ENCODE measurements at regions not wholly inside any gene's neighbourhood (a gene's known extent, or its start where the extent isn't known, plus 50 kb on each side); places are given as distances from the start of the nearest gene placed in this dataset.

DNA sequence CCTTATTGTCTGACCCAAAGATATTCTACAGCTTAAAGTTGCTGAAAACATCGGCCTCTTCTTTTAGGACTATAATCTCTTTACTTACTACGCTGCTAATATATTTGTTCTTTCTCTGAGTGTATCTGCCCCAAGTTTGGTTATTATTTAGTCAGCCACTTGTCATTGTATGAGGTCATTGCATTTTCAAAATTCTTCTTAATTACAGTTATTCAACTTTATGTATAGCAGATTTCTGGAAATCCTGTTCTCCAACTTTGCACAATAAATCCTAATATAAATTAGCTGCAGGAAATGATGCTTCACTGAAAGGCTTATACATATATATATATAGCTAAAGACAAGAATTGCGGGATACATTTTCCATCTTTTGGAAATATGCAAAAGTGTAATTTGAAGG, 88.5 kb upstream of the HIVEP1 start:
- FAIRE-seq: no peak

DNA sequence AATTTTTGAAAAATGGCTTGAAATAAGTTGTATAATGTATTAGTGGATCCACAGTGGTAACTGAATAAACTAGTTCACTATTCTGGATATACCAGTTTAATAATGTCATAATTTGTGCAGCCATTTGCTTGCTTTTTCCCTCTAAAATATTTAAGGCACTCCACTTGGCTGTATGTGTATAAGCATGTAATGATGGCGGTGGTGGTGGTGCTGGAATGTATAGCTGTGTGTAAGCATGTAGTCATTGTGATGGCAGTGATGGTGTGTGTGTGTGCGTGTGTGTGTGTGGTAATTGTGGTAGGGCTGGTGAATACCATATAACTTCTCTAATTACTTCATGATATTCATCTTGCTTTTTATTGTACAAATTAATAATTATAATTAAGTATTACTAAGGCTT, 89.2 kb upstream of the HIVEP1 start:
- FAIRE-seq: no peak

DNA sequence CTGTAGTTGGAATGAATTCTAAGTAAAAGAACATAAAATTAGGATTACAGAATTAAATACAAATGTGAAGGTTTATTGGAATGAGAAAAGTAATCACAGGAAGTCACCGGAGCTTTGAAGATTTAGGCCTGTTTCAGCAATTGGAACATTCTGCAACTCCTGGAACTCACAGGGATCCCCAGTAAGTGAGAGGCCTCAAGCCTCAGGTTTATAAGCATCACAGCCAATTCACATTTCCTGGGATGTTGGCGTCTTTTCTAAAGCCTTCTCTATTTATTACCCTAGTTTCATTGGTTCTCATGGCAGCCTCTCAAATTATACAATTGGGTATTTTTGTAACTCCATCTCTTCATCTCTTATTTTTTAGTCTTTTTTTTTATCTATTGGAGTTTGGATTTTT, 90.4 kb upstream of the HIVEP1 start:
- FAIRE-seq: no peak

DNA sequence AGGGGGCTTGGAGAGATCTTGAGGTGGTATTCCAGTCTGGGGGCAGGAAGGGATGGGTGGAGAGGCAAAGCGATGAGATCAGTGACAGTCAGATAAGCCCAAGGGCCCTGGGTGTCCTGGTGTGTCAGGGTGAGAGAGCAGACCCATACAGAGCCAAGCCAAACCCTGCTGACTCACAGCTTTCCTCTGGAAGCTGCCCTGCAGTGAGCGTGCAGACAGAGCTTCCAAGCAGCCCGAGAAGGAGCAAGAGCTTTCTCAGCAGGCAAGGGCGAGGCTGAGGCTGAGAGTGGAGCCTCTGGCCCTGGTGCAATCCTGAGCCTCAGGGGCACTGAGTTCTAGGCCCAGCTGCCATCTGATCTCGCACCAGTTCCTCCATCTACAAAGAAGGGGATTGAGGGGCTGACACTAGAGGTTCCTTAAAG, 91.1 kb upstream of the HIVEP1 start:
- FAIRE-seq: no peak

DNA sequence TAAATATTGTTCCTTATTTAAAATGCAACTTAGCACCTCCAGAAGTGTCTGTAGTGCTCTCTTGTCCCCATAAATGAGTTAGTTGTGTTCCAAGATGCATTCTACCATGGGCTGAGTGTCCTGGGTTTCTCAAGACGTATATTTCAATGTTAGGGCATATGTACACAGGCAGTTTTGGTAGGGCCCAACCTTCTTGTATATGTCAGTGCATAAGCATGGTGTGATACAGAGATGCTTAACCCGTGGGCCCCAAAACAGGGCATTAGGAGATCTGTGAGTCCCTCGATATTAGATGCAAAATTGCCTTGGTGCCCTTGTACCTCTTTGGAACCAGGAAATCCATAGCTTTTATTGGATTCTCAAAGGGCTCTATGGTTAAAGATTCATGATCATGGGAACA, 91.5 kb upstream of the HIVEP1 start:
- FAIRE-seq: no peak

DNA sequence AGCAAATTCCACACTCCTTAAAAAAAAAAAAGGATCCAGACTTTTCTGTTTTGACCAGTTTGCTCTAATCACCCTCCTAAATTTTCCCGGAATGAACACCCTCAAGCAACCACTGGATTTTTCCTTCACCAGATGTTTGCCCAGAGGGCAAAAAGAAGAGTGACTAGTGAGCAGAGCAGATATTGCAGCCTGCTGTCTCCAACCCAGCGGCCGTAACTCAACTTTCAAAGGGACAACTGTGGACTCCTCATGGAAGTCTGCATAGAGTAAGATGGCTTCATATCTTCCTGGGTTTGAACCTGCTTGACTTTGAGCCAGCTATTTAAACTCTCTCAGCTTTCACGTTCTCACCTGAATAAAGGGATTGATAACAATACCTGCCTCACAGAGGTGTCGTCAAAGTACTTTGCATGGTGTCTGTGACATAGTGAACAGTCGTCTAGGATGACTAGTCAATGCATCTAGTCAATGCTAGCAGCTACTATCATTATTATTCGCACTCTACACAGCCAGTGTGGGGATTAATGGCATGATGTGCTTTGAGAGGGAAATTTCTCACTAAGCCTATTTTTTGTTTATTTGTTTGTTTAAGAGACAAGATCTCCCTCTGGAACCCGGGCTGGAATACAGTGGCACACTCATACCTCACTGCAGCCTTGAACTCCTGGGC, 92.2 kb upstream of the HIVEP1 start:
- no peak for FAIRE-seq

DNA sequence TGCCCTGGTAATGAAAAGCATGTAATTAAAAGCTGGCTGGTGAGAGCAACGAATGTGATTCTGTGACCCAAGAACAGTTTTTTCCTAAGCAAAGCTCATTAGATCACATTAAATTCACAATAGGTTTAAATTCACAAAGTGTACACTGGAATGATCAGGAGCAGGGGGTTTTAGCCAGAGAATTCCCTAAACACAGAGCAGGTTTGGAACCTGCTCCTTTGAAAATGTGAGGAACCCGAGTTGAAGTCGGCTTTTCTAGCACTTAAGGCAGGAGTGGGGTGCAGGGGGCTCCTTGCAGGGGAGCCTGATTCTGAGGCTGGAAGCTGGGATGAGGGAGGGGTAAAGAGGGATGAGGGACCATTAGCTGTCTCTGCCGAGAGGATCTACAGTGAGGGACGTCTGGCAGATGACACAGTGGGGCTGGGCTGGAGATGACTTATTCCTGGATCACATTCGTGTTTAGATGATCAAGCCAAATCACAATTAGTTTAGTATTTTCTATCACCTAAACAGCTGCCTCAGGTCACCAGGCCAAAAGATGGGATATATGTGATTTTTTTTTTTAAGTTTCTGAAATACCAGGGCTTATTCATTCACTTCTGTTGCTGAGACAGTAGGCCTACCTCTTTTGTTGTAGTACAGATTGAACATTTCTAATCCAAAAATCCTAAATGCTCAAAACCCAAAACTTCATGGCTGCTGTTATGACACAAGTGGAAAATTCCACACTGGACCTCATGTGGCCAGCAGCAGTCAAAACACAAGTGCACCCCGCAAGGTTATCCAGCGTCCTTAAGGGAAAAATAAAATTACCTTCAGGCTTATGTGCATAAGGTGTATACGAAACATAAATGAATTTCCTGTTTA, 93.1 kb upstream of the HIVEP1 start:
- no peak for FAIRE-seq

DNA sequence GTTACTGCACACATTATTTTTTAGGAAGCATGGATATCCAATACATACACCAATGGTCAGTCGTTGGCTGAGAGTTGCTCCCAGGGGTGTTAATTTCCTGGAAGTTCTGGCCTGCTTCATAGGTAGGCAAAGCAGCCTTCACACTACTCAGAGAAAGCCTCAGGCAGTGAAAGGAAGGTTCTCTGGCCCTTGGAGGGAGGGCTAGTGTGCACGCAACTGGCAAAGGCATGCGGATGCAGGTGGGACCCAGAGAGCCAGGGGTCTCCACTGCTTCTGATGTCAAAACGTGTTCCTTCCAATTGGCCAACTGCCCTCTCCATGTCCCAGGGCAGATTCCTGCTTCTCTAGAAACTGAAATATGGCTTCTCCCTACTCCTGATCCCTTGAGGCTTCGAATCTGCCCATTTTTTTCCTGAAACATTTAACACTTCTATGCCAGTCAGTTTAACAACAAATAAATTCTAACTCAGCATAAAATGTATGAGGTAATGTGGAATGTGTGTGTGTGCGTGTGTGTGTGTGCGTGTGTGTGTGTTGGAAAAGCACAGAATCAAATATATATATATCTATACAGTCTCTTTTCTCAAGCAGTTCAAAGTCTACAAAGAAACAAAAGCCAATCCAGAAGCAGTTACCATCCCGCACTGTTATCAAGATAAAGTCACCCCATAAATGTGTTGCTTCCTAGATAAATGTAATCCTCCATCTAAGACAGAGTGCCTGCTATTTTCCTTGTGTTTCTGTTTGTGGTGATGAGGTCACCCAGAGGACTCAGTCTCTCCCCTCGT, 94.0 kb upstream of the HIVEP1 start:
- FAIRE-seq: no peak

DNA sequence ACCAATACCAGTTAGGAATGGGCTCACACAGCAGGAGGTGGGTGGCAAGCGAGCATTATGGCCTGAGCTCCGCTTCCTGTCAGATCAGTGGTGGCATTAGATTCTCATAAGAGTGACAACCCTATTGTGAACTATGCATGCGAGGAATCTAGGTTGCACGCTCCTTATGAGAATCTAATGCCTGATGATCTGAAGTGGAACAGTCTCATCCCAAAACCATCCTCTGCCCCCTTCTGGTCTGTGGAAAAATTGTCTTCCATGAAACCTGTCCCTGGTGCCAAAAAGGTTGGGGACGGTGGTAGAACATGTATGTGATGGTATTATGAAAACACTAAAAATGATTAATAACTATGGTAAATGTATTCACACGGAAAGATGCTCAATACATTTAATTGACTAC, 99.7 kb upstream of the HIVEP1 start:
- no peak for FAIRE-seq

DNA sequence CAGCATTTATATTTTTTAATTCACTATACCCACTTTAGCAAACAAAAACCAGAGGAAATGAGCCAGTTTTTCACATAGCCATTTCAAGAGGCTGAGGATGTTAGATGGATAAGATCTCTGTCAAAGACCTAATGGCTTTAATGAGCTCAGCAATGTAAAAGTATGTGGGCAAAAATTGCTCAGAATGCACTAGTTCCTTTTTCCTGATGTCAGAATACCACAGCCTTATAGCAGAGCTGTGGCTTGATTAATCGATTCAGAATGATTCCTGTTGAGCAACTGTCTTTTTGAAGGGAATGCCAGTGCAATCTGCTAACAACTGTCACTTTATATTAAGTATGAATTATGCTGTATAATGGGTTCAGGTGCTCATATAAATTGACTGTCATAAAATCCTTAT, 100.6 kb upstream of the HIVEP1 start:
- FAIRE-seq: no peak

DNA sequence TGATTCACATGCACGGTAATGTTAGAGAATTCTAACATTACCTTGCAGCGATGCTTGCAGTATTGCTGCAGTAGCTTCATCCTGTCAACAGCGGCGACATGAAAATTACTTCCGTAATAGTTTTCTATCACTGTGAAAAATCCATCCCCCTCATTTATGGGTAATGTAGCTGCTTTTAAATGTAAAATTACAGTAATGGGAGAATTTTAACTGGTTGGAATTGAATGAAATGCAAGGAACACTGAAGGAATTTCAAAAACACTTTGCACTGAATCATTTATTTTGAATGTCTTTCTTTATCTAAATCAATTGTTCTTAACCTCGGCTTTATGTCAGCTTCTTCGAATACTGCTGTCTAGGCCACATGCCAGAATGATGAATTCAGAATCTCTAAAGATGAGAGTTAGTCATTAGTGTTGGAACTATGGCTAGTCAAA, 102.4 kb upstream of the HIVEP1 start:
- FAIRE-seq: no peak

DNA sequence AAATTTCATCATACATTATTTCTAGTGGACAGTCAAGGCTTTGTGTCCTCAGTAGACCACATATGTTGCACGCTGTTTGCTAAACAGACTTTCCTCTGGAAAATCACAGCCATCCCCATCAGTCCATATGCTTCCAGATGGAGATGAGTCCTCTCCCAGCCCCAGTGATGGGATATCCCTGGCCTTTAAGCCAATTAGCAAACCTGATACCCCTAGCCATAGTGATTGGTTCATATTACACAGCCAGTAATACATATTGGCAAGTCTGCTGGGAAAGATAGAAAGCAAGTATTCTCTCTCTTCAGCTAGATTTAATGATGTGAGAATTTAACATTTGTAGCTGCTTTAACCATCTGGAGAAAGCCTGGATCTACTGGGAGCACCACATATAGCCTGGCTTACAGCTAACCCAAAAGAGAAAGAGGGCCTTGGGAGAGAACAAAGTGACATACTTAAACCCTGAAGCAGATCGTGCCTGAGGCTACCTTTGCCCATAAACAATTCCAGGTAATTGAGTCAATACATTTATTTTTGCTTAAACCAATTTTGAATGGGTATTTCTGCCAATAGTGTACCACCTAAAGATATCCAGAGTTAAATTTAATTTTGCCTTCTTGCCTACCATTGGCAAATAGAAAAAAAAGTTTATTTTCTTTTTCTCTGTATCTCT, 103.5 kb upstream of the HIVEP1 start:
- FAIRE-seq: no peak

DNA sequence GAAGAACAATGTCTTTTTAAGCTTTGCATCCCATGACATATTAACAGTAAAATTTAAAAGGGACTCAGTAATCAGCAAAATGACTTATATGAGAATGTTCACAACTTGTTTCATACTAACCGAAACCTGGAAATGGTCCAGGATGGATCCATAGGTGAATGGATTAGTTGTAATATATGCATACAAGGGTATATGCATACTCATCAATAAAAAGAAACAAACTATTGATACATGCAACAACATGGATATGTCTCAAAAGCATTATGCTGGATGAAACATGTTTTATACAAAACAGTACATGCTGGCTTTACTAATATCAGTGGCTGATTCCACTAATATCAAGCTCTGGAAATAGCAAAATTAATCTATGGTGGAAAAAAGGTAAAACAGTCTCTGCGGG, 108.5 kb upstream of the HIVEP1 start:
- FAIRE-seq: no peak

DNA sequence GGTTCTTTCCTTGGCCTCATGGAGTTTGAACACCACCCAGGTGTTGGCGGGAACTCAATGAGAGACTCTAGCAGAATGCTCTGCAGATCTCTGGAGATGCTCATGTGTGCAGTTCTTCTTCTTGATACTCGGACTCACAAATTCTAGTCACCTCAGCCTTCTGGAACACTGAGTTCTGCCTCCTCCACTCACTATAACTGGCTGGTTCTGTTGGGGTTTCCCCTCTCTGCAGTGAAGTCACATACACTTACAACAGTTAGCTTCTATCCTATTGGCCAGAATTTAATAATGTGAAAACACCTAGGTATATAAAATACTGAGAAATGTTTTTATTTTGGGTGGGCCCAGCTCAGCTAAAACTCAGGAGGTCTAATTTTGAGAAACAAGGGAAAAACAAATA, 109.6 kb upstream of the HIVEP1 start:
- FAIRE-seq: no peak

DNA sequence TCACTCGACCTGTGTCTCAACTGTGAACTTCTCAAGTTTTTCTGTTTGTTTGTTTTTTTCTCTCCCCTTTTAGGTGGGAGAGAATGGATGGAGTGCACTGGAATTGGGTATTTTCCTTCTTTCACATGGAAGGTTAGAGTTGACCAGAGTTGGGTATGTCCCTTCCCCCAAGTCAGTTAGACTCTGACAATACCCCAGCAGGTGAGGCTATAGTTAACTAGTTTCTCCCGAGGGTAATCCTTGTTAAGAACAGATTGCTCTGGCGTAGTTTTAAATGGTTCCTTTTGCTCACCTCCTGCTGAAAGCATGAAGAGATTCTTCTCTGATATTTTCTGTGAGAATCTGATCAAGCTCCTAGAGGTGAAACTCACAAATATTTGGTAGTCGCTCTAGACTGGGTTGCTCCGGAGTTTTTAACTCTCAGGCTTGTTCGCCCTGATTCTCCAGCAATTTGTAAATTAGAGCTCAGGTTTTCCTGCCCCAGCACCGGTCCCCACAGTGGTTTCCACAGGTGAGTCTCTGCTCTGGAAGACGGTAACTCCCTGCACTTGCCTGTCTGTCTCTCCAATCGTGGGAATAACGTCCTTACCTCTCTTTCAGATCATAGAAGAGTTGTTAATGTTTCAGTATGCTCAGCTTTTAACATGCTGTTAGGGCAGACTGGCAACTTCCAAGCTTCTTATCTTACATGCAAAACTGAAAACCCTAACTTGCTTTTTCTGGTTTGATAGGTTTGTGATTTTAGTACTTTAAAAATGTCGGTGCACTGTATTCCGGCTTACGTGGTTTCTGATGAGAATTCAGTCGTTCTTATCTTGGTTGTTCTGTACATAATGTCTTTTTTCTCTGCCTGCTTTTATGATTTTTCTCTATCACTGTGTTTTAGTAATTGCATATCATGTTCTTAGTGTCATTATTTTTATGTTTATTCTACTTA, 111.2 kb upstream of the HIVEP1 start:
- FAIRE-seq: no peak

DNA sequence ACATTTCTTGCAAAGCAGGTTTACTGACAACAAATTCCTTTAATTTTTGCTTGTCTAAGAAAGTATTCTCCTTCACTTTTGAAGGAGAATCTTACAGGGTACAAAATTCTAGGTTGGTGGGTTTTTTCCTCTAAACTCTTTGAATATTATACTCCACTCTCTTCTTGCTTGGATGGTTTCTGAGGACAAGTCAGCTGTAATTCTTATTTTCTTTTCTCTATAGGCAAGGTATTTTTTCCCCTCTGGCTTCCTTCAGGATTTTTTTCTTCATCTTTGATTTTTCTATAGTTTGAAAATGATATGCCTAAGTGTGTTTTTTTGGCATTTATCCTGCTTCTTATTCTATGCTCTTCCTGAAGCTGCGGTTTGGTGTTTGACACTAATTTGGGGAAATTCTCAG, 112.5 kb upstream of the HIVEP1 start:
- no peak for FAIRE-seq

DNA sequence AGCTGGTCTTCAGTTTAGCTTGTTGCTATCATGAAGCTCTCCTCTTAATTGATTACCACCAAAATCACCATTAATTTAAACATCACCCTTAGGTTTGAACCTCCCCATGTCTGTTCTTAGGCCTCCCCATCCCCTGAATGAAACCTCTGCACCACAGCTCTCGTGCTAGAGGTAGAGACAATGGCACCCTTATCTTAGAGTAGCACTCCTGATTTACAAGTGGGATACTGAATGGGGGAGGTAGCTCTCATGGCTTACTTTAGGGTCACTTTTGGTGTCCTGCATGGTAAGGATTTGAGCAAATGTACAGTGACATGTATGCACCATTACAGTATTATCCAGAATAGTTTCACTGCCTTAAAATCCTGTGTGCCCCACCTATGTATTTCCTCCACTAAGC, 115.6 kb upstream of the ADTRP start:
- no peak for FAIRE-seq

DNA sequence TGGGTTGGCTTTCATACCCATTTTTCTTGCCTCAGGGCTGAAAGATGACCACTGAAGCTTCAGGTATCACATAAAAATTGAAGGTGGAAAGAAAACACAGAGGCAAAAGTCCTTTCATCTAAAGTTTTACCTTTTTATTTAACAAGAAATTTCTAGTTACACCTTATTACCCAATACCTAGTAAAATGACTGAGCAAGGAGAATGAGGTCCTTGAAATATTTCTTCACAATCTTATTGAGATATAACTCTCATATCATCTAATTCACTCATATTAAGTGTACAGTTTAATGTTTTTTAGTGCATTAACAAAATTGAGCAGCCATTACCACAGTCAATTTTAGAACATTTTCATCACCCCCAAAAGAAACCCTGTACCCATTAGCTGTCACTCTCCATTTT, 112.9 kb upstream of the ADTRP start:
- FAIRE-seq: no peak

DNA sequence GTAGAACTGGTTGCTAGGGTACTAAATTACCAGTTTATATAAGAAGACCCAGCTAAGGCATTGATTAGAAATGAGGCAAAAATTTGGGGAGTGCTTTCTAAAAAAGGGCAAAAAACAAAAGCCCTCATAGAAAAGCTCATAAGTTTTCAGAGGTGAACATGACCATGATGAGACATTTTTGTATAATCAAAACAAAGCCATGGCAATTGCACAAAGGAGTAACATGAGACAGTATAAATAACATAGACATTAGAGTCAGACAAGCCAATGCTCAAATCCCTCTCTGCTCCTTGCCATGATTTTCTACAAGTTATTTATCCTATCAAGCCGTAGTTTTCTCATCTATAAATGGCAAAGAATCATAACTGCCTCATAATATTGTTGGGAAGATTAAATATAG, 112.2 kb upstream of the ADTRP start:
- FAIRE-seq: no peak

DNA sequence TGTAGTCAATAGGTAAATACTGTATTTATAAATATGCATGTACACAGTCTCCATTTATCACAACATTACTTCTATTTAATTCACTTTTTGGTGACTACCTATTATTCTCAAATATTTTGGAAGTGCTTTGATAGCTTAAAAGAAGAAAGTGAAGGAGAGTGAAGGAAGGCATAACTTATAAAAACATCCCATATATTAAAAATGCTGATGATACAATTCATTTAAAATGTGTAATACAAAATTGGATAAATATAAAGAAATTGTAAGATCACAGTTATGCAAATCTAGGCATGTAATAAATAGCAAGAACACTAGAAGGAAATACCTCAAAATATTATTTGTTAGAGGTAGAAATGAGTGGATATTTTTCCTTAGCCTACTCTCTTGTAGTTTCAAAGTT, 111.6 kb upstream of the ADTRP start:
- no peak for FAIRE-seq

DNA sequence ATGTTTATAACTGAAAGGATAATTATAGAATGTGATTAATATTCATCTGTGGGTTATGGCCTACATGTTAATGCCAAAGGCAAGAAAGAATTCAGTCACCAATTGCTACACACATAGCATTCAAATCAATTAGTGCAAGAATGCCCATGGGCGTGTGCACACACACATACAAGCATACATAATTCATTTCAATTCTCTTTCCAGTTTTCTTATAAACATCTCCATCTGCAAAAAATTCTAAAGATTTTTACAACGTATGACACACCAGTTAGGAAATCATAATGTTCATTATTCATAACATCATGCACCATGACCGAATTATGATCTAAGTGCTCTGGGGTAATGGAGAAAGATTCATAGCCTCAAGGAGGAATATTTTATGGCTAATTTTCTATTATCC, 111.0 kb upstream of the ADTRP start:
- FAIRE-seq: no peak

DNA sequence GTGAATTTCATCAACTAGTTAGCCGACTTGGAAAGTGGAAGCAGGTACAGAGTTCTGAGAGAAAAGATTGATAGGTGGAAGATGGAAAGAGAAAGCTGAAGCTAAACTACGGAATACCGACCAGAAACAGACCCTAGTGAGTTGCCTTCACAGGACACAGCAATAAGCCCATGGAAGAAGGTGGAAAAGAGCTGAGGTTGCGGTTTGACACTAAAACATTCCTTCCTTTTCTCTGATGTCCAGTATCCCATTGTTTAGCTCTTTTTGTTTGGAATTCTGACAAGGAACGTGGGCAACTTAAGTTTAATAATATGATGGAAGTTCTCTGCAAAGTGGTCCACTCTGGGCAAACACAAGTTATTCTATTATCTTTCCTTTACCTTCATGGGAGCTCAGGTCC, 110.1 kb upstream of the ADTRP start:
- no peak for FAIRE-seq

Data from endometrium (tissue), 2 donors.